Neural crest cell (in vitro differentiated cells): ENCODE measurements at regions not wholly inside any gene's neighbourhood (a gene's known extent, or its start where the extent isn't known, plus 50 kb on each side); places are given as distances from the start of the nearest gene placed in this dataset.
"Not testable (repeated sequence)": the region's sequence is repeated elsewhere in the genome, so short reads cannot be mapped to it uniquely, and the experiment has no call there.

Experiments
- DNase-seq: peaks from one replicate; pipeline ENCODE4 v3.0.0; 2021; ENCODE audit warnings: low read depth, mixed read lengths, low spot score
- H3K27ac Mint-ChIP-seq: one replicate; pipeline ENCODE4 v1.8.0; 2021; ENCODE audit warnings: mild to moderate bottlenecking, mixed read lengths; ENCODE audit not compliant: unreplicated experiment
- H3K27me3 Mint-ChIP-seq: 2 replicates; pipeline ENCODE4 v1.8.0; 2021; ENCODE audit warnings: low read depth, mild to moderate bottlenecking, mixed read lengths
- H3K36me3 Mint-ChIP-seq: 2 replicates; pipeline ENCODE4 v1.8.0; 2021; ENCODE audit warnings: low read depth, mild to moderate bottlenecking, mixed read lengths
- H3K4me1 Mint-ChIP-seq: 2 replicates; pipeline ENCODE4 v1.8.0; 2021; ENCODE audit warnings: mixed read lengths
- H3K4me3 Mint-ChIP-seq: one replicate; pipeline ENCODE4 v1.8.0; 2021; ENCODE audit warnings: mild to moderate bottlenecking, mixed read lengths
- H3K9me3 Mint-ChIP-seq: 2 replicates; pipeline ENCODE4 v1.8.0; 2021; ENCODE audit warnings: mixed read lengths
- CTCF ChIP-seq: fragments of 200-600 bp; sonication (generic); conservative IDR thresholded peaks from 2 replicates; pipeline ENCODE4 v1.5.0; 2021; ENCODE audit warnings: antibody characterized with exemption, mild to moderate bottlenecking

DNA sequence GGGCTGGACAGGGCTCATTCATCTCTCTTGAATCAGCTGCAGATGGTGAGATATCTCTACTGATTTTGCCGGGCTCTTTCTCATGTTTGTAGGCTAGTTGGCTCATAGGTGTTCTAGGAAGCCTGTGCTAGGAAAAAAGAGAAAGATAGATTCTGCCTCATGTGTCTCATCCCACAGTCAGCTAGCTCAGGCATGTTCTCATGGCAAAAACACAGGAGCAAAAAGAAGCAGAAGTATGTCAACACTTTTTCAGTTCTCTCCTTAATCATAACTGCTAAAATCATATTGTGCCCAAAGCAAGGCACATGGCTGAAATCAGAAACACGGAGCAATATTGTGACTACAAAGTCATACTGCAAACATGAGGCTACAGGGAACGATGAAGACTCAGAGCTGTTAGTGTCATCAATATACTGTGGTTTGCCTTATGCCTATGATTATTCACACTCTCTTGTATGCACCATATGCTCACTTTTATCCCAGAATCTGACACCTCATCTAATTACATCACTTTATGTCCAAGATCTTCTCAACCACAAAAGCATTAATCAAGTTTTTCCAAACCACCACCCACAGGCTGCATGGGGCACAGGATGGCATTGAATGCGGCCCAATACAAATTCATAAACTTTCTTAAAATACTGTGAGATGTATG lies 571.9 kb upstream of the CNTNAP5 start:
- no peak for TF ChIP-seq CTCF
- H3K4me3 Mint-ChIP-seq: no peak overlapping the region
- no peak overlapping the region for H3K27ac Mint-ChIP-seq
- H3K27me3 Mint-ChIP-seq: no peaks in the 10 kb centered on the region
- H3K9me3 Mint-ChIP-seq: peaks cover 2% of the 10 kb centered on the region
- peaks cover 13% of the 10 kb centered on the region for H3K4me1 Mint-ChIP-seq
- no peaks in the 10 kb centered on the region for H3K36me3 Mint-ChIP-seq
- DNase-seq: no peak

GRCh38 chr2:123453772-123454171 lies 571.3 kb upstream of the CNTNAP5 start:
- Mint-ChIP-seq H3K9me3 (peaks cover 2% of the 10 kb centered on the region), H3K36me3 (no peaks in the 10 kb centered on the region), H3K27ac (no peak overlapping the region), H3K4me1 (peaks cover 10% of the 10 kb centered on the region), H3K27me3 (no peaks in the 10 kb centered on the region), H3K4me3 (no peak overlapping the region)
- TF ChIP-seq CTCF: no peak
- no peak for DNase-seq

- not testable (repeated sequence) for H3K27me3 Mint-ChIP-seq, DNase-seq, H3K27ac Mint-ChIP-seq, H3K4me1 Mint-ChIP-seq, H3K36me3 Mint-ChIP-seq, H3K4me3 Mint-ChIP-seq, H3K9me3 Mint-ChIP-seq
These were observed 569.9 kb upstream of the CNTNAP5 start for GRCh38 chr2:123455234-123455633.

DNA sequence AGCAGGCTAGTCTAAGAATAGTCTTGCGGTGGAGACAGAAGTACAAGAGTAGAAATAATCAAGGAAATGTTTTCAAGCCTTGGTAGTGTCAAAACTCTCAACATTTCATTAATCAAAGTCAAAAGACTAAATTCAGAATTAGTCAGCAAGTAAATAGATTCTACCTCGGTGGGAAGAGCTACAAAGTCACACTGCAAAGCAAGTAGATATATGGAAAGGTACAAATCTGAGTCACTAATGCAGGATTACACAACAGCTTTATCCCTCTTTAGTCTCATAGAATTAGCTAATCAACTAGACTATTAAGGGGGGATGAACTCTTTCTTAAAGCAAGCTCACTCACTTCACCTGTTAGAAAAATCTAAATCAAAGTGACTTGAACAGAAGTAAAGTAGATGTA lies 568.7 kb upstream of the CNTNAP5 start:
- Mint-ChIP-seq H3K36me3 (no peaks in the 10 kb centered on the region), H3K27me3 (no peaks in the 10 kb centered on the region), H3K4me1 (peaks cover 10% of the 10 kb centered on the region), H3K9me3 (peaks cover 2% of the 10 kb centered on the region), H3K4me3 (no peak overlapping the region), H3K27ac (no peak overlapping the region)
- DNase-seq: no peak
- TF ChIP-seq CTCF: no peak

DNA sequence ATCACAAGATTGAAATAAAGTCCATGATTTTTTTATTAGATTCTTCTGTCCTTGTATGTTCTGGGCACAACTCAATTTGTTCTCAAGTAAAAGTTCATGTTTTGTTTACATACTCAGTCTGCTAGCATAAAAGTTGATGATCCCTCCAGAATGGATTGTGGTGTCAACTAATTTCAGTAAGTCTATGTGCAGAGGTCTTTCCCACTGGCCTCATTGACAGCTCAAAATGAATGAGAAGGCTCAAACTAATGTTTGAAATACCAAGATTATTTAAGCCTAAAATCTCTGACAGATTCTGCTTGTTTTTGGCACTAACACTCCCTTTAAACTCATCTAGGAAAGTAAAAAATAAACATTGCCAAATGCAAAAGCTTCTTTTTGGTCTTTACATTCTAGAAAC lies 561.2 kb upstream of the CNTNAP5 start:
- H3K9me3 Mint-ChIP-seq: peaks cover 6% of the 10 kb centered on the region
- no peak overlapping the region for H3K4me3 Mint-ChIP-seq
- TF ChIP-seq CTCF: no peak
- no peak for DNase-seq
- H3K4me1 Mint-ChIP-seq: no peaks in the 10 kb centered on the region
- no peak overlapping the region for H3K27ac Mint-ChIP-seq
- H3K27me3 Mint-ChIP-seq: no peaks in the 10 kb centered on the region
- no peaks in the 10 kb centered on the region for H3K36me3 Mint-ChIP-seq

DNA sequence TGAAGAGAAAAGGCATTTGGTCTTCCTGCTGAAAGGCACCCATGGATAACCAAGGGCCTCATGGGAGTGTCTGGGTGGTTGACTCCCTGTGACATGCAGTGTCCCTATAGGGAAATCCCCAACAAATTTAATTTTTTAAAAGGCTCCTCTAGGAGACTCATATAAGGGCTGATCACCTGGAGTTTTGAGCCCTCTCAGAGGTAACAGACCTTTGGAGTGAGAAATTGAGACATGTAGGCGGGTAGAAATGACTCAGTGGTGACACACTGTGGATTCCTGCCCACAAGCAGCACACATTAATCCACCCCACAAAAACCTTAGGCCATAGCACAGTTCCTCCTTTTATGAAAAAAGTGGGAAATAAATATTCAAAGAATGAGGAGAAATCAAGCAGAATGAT lies 557.0 kb upstream of the CNTNAP5 start:
- DNase-seq: no peak
- TF ChIP-seq CTCF: no peak
- H3K27me3 Mint-ChIP-seq: no peaks in the 10 kb centered on the region
- H3K9me3 Mint-ChIP-seq: peaks cover 10% of the 10 kb centered on the region
- H3K4me1 Mint-ChIP-seq: no peaks in the 10 kb centered on the region
- no peak overlapping the region for H3K4me3 Mint-ChIP-seq
- peaks cover 1% of the 10 kb centered on the region for H3K36me3 Mint-ChIP-seq
- no peak overlapping the region for H3K27ac Mint-ChIP-seq
